Liver (tissue), 8 donors: ENCODE measurements at regions not wholly inside any gene's neighbourhood (a gene's known extent, or its start where the extent isn't known, plus 50 kb on each side); places are given as distances from the start of the nearest gene placed in this dataset.
"Not testable (repeated sequence)": the region's sequence is repeated elsewhere in the genome, so short reads cannot be mapped to it uniquely, and the experiment has no call there.

Source experiments
- DNase-seq: peaks from one replicate; pipeline ENCODE4 v3.0.0-alpha.2; 2017; ENCODE audit warnings: low spot score
- H3K27ac ChIP-seq, 2 donors: one replicate each; pipeline ENCODE4 v1.7.0; 2013; ENCODE audit warnings: inconsistent platforms in 2 of 2, low read length in 2 of 2, control low read depth in 1 of 2, low read depth in 1 of 2, mild to moderate bottlenecking in 1 of 2
- H3K27me3 ChIP-seq, 4 donors: one replicate each; pipeline versions ENCODE4 v1.6.1 to v1.7.0; 2013; ENCODE audit warnings: low read length in 3 of 4, inconsistent platforms in 1 of 4, mild to moderate bottlenecking in 1 of 4, moderate library complexity in 1 of 4; ENCODE audit not compliant: control insufficient read depth in 4 of 4, insufficient read depth in 4 of 4
- H3K36me3 ChIP-seq, 4 donors: one replicate each; pipeline versions ENCODE4 v1.6.1 to v1.7.0; 2013; ENCODE audit warnings: low read length in 3 of 4, mild to moderate bottlenecking in 3 of 4, low read depth in 1 of 4, moderate library complexity in 1 of 4; ENCODE audit not compliant: control insufficient read depth in 4 of 4, insufficient read depth in 3 of 4
- H3K4me1 ChIP-seq, 4 donors: one replicate each; pipeline versions ENCODE4 v1.6.1 to v1.7.0; 2013; ENCODE audit warnings: low read length in 3 of 4, mild to moderate bottlenecking in 3 of 4, moderate library complexity in 1 of 4; ENCODE audit not compliant: control insufficient read depth in 4 of 4, insufficient read depth in 4 of 4
- H3K4me3 ChIP-seq, 3 donors: one replicate each; pipeline versions ENCODE4 v1.6.1 to v1.7.0; 2013; ENCODE audit warnings: low read length in 3 of 3, control low read depth in 1 of 3, low read depth in 1 of 3, mild to moderate bottlenecking in 1 of 3
- H3K9ac ChIP-seq, 2 donors: one replicate each; pipeline ENCODE4 v1.7.0; 2013; ENCODE audit warnings: low read length in 2 of 2, mild to moderate bottlenecking in 2 of 2, moderate library complexity in 2 of 2, control low read depth in 1 of 2, low read depth in 1 of 2
- H3K9me3 ChIP-seq, 4 donors: one replicate each; pipeline versions ENCODE4 v1.6.1 to v1.7.0; 2013; ENCODE audit warnings: low read length in 3 of 4; ENCODE audit not compliant: control insufficient read depth in 4 of 4
- CTCF ChIP-seq: fragments of 150-350 bp; IDR thresholded peaks from 2 replicates; pipeline ENCODE4 v1.5.1; 2017; ENCODE audit warnings: improper control_type of control experiment, low read depth, low read length; ENCODE audit not compliant: missing input control
- EGR1 ChIP-seq, 2 donors: IDR thresholded peaks; 2 replicates each; pipeline ENCODE4 v1.6.1; 2016 to 2018; ENCODE audit warnings: antibody characterized with exemption in 2 of 2, low read depth in 2 of 2
- GABPA ChIP-seq, 2 donors: IDR thresholded peaks in 1 of 2; conservative IDR thresholded peaks in 1 of 2; 2 replicates each; pipeline ENCODE4 v1.6.1; 2016; ENCODE audit warnings: antibody characterized with exemption in 2 of 2, mild to moderate bottlenecking in 1 of 2, moderate library complexity in 1 of 2
- HNF4G ChIP-seq: IDR thresholded peaks from 2 replicates; pipeline ENCODE4 v1.6.1; 2016; ENCODE audit warnings: antibody characterized with exemption
- JUND ChIP-seq, 2 donors: IDR thresholded peaks; 2 replicates each; pipeline ENCODE4 v1.6.1; 2016; ENCODE audit warnings: antibody characterized with exemption in 2 of 2
- MAX ChIP-seq: IDR thresholded peaks from 2 replicates; pipeline ENCODE4 v1.6.1; 2016; ENCODE audit warnings: antibody characterized with exemption
- NR2F2 ChIP-seq: IDR thresholded peaks from 2 replicates; pipeline ENCODE4 v1.6.1; 2016; ENCODE audit warnings: antibody characterized with exemption
- REST ChIP-seq: IDR thresholded peaks from 2 replicates; pipeline ENCODE4 v1.6.1; 2016; ENCODE audit warnings: antibody characterized with exemption, mild to moderate bottlenecking
- SP1 ChIP-seq: IDR thresholded peaks from 2 replicates; pipeline ENCODE4 v1.6.1; 2018; ENCODE audit warnings: antibody characterized with exemption, mild to moderate bottlenecking
- TAF1 ChIP-seq: conservative IDR thresholded peaks from 2 replicates; pipeline ENCODE4 v1.6.1; 2016; ENCODE audit warnings: antibody characterized with exemption, mild to moderate bottlenecking
- ZBTB33 ChIP-seq: IDR thresholded peaks from 2 replicates; pipeline ENCODE4 v1.6.1; 2016; ENCODE audit warnings: antibody characterized with exemption
- WGBS: extraction: QIAGEN DNeasy Blood & Tissue Kit; methylation state at CpG from one replicate; pipeline ENCODE4 v1.1.7; 2013; 5-methylcytosine and 5-hydroxymethylcytosine counted together
- donor health status: healthy.
- donor health status: healthy.
- donor health status: healthy.
- donor health status: healthy.
- donor health status: healthy.

- no peak for DNase-seq
- Histone ChIP-seq H3K27ac (no peak overlapping the region), H3K9ac (no peak overlapping the region), H3K27me3 (no peaks in the 10 kb centered on the region), H3K36me3 (no peaks in the 10 kb centered on the region), H3K4me1 (peaks cover 0 to 4% (median under 1%) of the 10 kb centered on the region in 4 donors), H3K4me3 (no peak overlapping the region), H3K9me3 (no peaks in the 10 kb centered on the region)
- TF ChIP-seq EGR1 (IDR thresholded peaks at IDR 0.05; ENCODE audit: low read depth in 2 of 2) = no peak
- TF ChIP-seq HNF4G = no peak
- no peak for TF ChIP-seq CTCF
- TF ChIP-seq GABPA (IDR thresholded peaks at IDR 0.05 in 1 of 2, conservative IDR thresholded peaks at IDR 0.05 in 1 of 2) = no peak
- TF ChIP-seq NR2F2 = no peak
- no peak for TF ChIP-seq TAF1
- TF ChIP-seq JUND (IDR thresholded peaks at IDR 0.05) = no peak
- 76% methylated on average over 3 of the region's 3 CpGs for WGBS
Measured at GRCh38 chr2:11877764-11878163, 131.3 kb downstream of the LPIN1 start.

GRCh38 chr2:11885253-11885652 lies 138.8 kb downstream of the LPIN1 start:
- H3K4me1 ChIP-seq, H3K36me3 ChIP-seq, H3K9ac ChIP-seq, DNase-seq, H3K9me3 ChIP-seq, H3K4me3 ChIP-seq, H3K27ac ChIP-seq, H3K27me3 ChIP-seq: not testable (repeated sequence)
- WGBS = 73% methylated on average over 4 of the region's 4 CpGs

- not testable (repeated sequence) for DNase-seq, H3K27ac ChIP-seq, H3K36me3 ChIP-seq, H3K4me3 ChIP-seq, H3K27me3 ChIP-seq, H3K4me1 ChIP-seq, H3K9ac ChIP-seq
- peaks cover 0 to 15% (median 7%) of the 10 kb centered on the region in 4 donors for H3K9me3 ChIP-seq
- 81% methylated on average over 8 of the region's 8 CpGs for WGBS
Measured at GRCh38 chr2:11886899-11887298, 140.5 kb downstream of the LPIN1 start.

- H3K9me3 ChIP-seq = peaks cover 0 to 17% (median 7%) of the 10 kb centered on the region in 4 donors
- no peaks in the 10 kb centered on the region for H3K27me3 ChIP-seq
- DNase-seq = no peak
- no peak overlapping the region for H3K4me3 ChIP-seq
- H3K4me1 ChIP-seq = no peaks in the 10 kb centered on the region
- no peaks in the 10 kb centered on the region for H3K36me3 ChIP-seq
- 50% methylated on average over 2 of the region's 2 CpGs for WGBS
- H3K27ac ChIP-seq = no peak overlapping the region
- H3K9ac ChIP-seq = no peak overlapping the region
- no peak for TF ChIP-seq CTCF
- no peak for TF ChIP-seq JUND (IDR thresholded peaks at IDR 0.05)
- no peak for TF ChIP-seq ZBTB33
- TF ChIP-seq MAX = no peak
- TF ChIP-seq SP1 = no peak
- no peak for TF ChIP-seq HNF4G
- no peak for TF ChIP-seq TAF1
- no peak for TF ChIP-seq EGR1 (IDR thresholded peaks at IDR 0.05; ENCODE audit: low read depth in 2 of 2)
- TF ChIP-seq REST = no peak
Measured at GRCh38 chr2:11889101-11889850, 142.8 kb downstream of the LPIN1 start.
